ENCODE measurements at regions not wholly inside any gene's neighbourhood (a gene's known extent, or its start where the extent isn't known, plus 50 kb on each side); places are given as distances from the start of the nearest gene placed in this dataset.

GRCh38 chr6:163983679-163984078 is 569.2 kb downstream of the QKI start:
- no peaks in the 10 kb centered on the region for H3K4me1 ChIP-seq
- no peak for DNase-seq
- H3K4me3 ChIP-seq, result no peak overlapping the region
- no peaks in the 10 kb centered on the region for H3K27me3 ChIP-seq
- no peaks in the 10 kb centered on the region for H3K9me3 ChIP-seq
- intact Hi-C loops (cut with DNase I), result no loop called here
- no peak overlapping the region for H3K27ac ChIP-seq
- no peak for TF ChIP-seq CTCF (IDR thresholded peaks at IDR 0.05)
- ATAC-seq, result no peak
- H3K36me3 ChIP-seq, result no peaks in the 10 kb centered on the region

GRCh38 chr6:163974322-163974721 is 559.8 kb downstream of the QKI start:
- Histone ChIP-seq H3K9me3 (no peaks in the 10 kb centered on the region), H3K27me3 (no peaks in the 10 kb centered on the region), H3K36me3 (no peaks in the 10 kb centered on the region), H3K4me3 (no peak overlapping the region), H3K27ac (no peak overlapping the region), H3K4me1 (no peaks in the 10 kb centered on the region)
- TF ChIP-seq CTCF (IDR thresholded peaks at IDR 0.05), result no peak
- DNase-seq (no peak), ATAC-seq (no peak)
- intact Hi-C loops (cut with DNase I), result no loop called here

- no peak overlapping the region for H3K4me3 ChIP-seq
- ATAC-seq (peak; percentile 32), DNase-seq (no peak)
- intact Hi-C loops (cut with DNase I), result no loop called here
- H3K4me1 ChIP-seq, result no peaks in the 10 kb centered on the region
- H3K36me3 ChIP-seq, result no peaks in the 10 kb centered on the region
- H3K27me3 ChIP-seq, result no peaks in the 10 kb centered on the region
- H3K27ac ChIP-seq, result no peak overlapping the region
- no peak for TF ChIP-seq CTCF (IDR thresholded peaks at IDR 0.05)
- no peaks in the 10 kb centered on the region for H3K9me3 ChIP-seq
Observed at GRCh38 chr6:163971841-163972838, 557.6 kb downstream of the QKI start.

GRCh38 chr6:163970846-163971564 is 556.5 kb downstream of the QKI start:
- Histone ChIP-seq H3K4me1 (no peaks in the 10 kb centered on the region), H3K4me3 (no peak overlapping the region), H3K36me3 (no peaks in the 10 kb centered on the region), H3K27me3 (no peaks in the 10 kb centered on the region), H3K9me3 (no peaks in the 10 kb centered on the region), H3K27ac (no peak overlapping the region)
- intact Hi-C loops (cut with DNase I), result no loop called here
- no peak for DNase-seq
- peak; percentile 36 for ATAC-seq
- TF ChIP-seq CTCF (IDR thresholded peaks at IDR 0.05), result no peak

- intact Hi-C loops (cut with DNase I), result no loop called here
- H3K27ac ChIP-seq, result no peak overlapping the region
- no peak for DNase-seq
Observed at GRCh38 chr6:163965426-163966348, 551.2 kb downstream of the QKI start.

More at GRCh38 chr6:163965426-163966348, 551.2 kb downstream of the QKI start:
- Histone ChIP-seq H3K36me3 (no peaks in the 10 kb centered on the region), H3K4me1 (no peaks in the 10 kb centered on the region), H3K27me3 (no peaks in the 10 kb centered on the region), H3K4me3 (no peak overlapping the region), H3K9me3 (no peaks in the 10 kb centered on the region)
- no peak for TF ChIP-seq CTCF (IDR thresholded peaks at IDR 0.05)
- peak; percentile 50 for ATAC-seq
